Right ventricle myocardium superior (tissue), 1 donor: ENCODE measurements at regions not wholly inside any gene's neighbourhood (a gene's known extent, or its start where the extent isn't known, plus 50 kb on each side); places are given as distances from the start of the nearest gene placed in this dataset.

Experiments
- ATAC-seq: fragments of 200-7000 bp; cut with Tn5 transposase; one replicate; pipeline ENCODE4 v1.9.1; 2020; ENCODE audit warnings: mild to moderate bottlenecking; ENCODE audit not compliant: poor library complexity
- DNase-seq: peaks from one replicate; pipeline ENCODE4 v3.0.0-alpha.2; 2020
- intact Hi-C: fragments of 100-400 bp; cut with DNase I; formaldehyde crosslinking; loops from one replicate; pipeline ENCODE4 v1.11.2; 2022
- donor health status: DM: no; HTN: yes; CAD: no; lungs with severe emphysema.

- intact Hi-C loops = no loop called here
- ATAC-seq = peak; percentile 94
- no peak for DNase-seq
Observed at GRCh38 chr2:156892467-156893281, 364.8 kb upstream of the GALNT5 start.

- ATAC-seq (no peak), DNase-seq (no peak)
- intact Hi-C loops = no loop called here
Observed at GRCh38 chr2:156896294-156896693, 361.2 kb upstream of the GALNT5 start.

- DNase-seq (no peak), ATAC-seq (no peak)
- intact Hi-C loops = no loop called here
Observed at GRCh38 chr2:156897548-156897947, 360.0 kb upstream of the GALNT5 start.

DNA sequence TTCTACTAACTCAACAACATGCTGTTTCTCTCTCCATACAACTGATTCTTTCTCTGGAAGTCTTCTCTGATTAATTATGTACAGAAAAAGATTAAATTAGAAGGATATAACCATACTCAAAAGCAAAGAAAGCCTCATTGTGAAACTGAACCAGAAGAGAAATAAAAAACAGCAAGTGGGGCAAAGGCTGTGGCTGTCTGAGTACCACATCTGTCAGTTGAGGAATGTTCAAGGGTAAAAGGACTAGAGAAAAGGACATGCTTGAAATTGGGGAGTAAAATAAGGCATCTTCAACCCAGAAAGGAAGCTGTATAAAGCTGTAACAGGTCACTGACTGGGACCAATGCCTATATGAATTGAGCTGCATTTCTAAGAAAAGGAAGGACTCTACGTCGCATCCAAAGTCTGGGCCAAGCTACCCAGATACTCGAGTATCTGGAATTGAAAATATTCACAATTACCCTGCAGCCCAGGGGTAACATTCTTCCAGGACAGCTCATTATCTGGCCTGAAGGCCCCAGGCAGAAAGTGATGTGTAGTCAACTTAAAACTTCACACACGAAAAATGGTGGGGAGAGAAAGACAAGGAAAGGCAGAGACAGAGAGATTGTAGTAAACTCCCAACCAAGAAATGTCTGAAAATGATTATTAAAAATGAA lies 356.0 kb upstream of the GALNT5 start:
- intact Hi-C loops = no loop called here
- no peak for DNase-seq
- no peak for ATAC-seq

DNA sequence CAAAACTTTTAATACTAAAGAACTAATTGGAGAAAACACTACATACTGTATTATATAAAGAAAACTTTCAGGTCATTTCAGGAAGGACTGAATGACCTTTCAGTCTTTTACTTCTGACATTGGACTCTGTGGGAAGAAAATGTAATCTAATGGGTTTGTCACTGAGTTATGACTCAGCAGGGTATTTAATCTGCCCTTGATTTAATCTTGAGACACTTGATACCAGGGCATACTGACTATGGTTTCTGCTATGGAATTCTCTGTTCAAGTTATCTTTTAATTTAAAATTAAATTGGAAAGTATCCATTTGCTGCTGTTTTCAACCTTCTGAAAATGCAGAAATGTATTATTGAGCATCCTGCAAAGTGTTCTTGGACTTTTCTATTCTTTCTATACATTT lies 354.2 kb upstream of the GALNT5 start:
- ATAC-seq = no peak
- intact Hi-C loops = no loop called here
- no peak for DNase-seq

DNA sequence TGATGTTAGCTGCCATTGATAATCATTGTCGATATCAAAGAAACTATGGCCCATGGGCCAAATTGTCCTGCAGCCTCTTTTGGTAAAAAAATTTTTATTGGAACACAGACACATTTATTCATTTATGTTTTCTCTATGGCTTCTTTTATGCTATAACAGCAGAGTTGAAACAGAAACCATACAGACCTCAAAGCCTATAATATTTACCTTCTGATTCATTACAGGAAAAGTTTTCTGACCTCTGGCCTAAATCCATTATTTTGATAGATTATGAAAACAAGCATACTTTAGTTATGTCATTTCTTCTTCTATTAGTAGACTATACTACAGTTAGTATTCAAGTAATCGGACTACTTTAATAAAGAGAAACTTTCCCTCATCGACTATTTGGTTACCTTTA lies 349.7 kb upstream of the GALNT5 start:
- ATAC-seq (no peak), DNase-seq (no peak)
- intact Hi-C loops = no loop called here

- no peak for ATAC-seq
- intact Hi-C loops = no loop called here
- DNase-seq = no peak
Observed at GRCh38 chr2:156908825-156909224, 348.7 kb upstream of the GALNT5 start.

DNA sequence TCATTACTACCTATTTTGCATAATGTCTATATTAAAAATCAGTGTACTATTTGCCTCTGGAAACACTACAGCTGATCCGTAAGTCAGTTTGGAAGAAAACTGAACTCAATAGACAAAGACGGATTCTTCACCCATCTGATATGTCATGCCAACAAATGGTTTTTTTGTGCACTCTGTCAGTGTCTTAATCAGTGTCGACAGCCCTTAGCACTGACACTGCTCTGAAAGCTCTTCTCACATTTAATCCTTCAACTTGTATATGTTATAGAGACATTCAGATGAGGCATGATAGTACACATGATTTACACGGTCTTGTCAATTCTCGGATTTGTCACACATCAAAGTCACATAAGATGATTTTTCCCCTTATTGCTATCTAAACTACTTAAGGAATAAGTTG lies 347.5 kb upstream of the GALNT5 start:
- no peak for ATAC-seq
- intact Hi-C loops = no loop called here

GRCh38 chr2:156915332-156915731 lies 342.2 kb upstream of the GALNT5 start:
- ATAC-seq = no peak
- no peak for DNase-seq
- intact Hi-C loops = no loop called here

More for the DNA sequence above, 347.5 kb upstream of the GALNT5 start:
- no peak for DNase-seq

- no peak for DNase-seq
- no peak for ATAC-seq
- intact Hi-C loops = no loop called here
Observed at GRCh38 chr2:156918410-156918809, 339.1 kb upstream of the GALNT5 start.

DNA sequence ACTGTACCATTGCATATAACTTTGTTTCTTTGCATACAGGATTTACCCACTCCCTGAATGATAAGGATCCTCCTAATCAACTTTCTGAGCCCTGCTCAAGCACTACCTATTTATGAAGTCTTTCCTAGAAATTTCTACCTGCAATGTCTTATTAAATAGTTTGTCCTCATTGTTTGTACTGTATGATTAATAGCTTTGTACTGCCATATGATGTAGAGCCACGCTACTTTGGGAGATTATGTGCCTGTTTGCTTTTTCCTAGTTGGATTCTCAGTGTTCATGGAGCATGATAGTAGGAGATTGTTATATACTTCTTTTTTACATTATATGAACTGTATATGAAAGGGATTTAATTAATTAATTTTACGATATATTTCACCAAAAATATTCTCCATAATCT lies 327.1 kb upstream of the GALNT5 start:
- intact Hi-C loops = no loop called here
- DNase-seq (no peak), ATAC-seq (no peak)

- ATAC-seq (no peak), DNase-seq (no peak)
- intact Hi-C loops = no loop called here
Observed at GRCh38 chr2:156933645-156934225, 323.8 kb upstream of the GALNT5 start.

DNA sequence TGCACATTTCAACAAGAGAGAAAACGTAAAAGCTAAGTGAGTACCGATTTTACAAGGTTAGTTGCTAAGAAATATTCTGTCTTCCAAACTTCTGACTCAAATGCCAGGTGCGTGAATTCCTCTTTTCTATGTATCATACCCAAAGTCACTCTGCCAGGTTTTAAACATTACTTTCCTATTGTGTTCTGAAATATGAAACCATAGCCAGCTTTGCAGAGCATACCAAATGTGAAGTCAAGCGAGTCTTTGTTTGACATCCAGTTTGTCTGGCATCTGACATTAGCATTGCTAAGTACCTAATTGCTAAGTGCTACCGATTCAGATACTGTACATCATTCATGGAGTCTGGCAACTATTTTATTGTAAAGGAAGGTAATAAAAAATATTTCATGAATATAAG lies 321.9 kb upstream of the GALNT5 start:
- DNase-seq = no peak
- intact Hi-C loops = no loop called here
- no peak for ATAC-seq

DNA sequence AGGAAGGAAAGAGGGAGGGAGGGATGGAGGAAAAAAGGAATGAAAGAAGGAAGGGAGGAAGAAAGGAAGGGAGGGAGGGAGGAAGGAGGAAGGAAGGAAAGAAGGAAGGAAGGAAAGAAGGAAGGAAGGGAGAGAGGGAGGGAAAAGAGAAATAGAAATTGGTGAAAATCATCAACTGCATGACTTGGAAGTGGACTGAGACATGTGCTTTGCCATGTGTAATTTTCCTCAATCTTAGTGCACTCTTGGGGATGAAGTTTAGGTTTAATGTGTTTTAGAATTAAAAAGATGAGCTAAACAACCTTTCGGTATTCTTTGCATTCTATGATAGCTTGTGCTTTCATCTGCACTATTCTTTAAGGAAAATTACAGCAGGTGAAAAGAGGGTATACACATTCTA lies 320.1 kb upstream of the GALNT5 start:
- ATAC-seq (no peak), DNase-seq (no peak)
- intact Hi-C loops = no loop called here

- ATAC-seq = no peak
- no peak for DNase-seq
- intact Hi-C loops = no loop called here
Observed at GRCh38 chr2:156944871-156945270, 312.6 kb upstream of the GALNT5 start.

GRCh38 chr2:156947261-156947660 lies 310.2 kb upstream of the GALNT5 start:
- no peak for ATAC-seq

DNA sequence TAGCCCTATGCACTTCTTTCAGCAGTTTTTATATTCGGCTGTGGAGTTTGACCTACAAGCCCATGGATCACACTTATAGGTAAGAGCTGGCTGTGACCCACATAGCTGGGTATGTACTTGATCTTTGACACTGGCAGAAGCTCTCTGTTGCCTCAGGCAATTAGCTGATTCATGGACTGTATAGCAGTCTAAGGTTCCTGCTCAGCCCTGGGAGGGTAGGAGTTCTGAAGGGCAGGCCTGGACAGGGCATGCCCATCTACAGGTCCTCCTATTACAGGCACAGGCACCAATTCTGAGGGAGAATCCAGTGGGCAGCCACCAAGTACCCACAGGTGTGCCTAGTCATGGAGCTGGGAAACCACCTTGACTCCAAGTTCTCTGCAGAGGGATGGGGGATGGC lies 301.8 kb upstream of the GALNT5 start:
- intact Hi-C loops = no loop called here
- ATAC-seq = no peak

More at GRCh38 chr2:156947261-156947660, 310.2 kb upstream of the GALNT5 start:
- DNase-seq = no peak
- intact Hi-C loops = no loop called here

GRCh38 chr2:156956161-156956560 lies 301.3 kb upstream of the GALNT5 start:
- DNase-seq (no peak), ATAC-seq (no peak)
- intact Hi-C loops = no loop called here

More for the DNA sequence above, 301.8 kb upstream of the GALNT5 start:
- no peak for DNase-seq

DNA sequence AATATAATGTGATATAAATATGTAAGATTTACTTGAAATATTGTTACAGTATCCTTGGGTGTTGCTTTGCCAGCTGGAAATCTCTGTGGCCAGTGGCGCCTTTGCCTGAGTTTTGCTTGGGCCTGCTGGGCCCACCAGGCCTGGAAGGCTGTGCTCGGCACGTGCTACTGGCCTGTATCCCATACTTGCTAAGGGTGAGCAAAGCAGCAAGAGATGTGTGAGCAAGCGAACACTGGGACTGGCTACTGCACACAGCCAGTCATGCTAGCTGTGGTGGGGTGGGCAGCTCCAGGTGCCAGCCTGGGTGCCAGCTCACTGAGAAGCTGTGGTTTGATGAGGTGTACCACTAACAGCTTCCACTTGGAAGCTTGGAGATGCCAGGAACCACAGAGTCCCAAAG lies 299.1 kb upstream of the GALNT5 start:
- ATAC-seq (no peak), DNase-seq (no peak)
- intact Hi-C loops = no loop called here

DNA sequence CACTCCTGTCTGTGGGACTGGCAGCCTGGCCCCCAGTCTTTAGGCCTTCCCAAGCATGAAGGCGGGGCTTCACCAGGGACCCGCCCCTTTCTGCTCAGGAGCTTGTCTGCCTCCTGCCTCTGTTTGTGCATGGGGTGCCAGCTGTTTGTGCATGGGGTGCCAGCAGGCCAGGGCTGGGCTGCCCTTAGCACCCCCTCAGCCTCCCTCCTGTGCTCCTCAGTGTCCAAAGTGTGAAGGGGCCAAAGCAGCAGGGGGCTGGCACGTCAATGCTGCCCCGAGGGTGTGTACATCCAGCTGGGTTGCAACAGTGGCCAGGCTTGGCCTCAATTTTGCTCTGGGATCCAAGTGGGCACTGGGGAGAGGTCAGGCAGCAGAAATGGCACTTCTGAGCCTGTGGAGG lies 298.0 kb upstream of the GALNT5 start:
- DNase-seq (no peak), ATAC-seq (no peak)
- intact Hi-C loops = no loop called here
